SIG-M5 treated with dmso at 0.1 percent for 504 hours (cell line): ENCODE measurements at regions not wholly inside any gene's neighbourhood (a gene's known extent, or its start where the extent isn't known, plus 50 kb on each side); places are given as distances from the start of the nearest gene placed in this dataset.
"Not testable (repeated sequence)": the region's sequence is repeated elsewhere in the genome, so short reads cannot be mapped to it uniquely, and the experiment has no call there.

Experiments
- DNase-seq: peaks from one replicate; lab custom pipeline; 2025; ENCODE audit not compliant: unreplicated experiment; lab: John Stamatoyannopoulos, UW

GRCh38 chr7:34389332-34390078 is 268.5 kb upstream of the NPSR1 start:
- DNase-seq, result no peak

GRCh38 chr7:34390103-34390502 is 267.9 kb upstream of the NPSR1 start:
- no peak for DNase-seq

- no peak for DNase-seq
Observed at GRCh38 chr7:34392972-34393371, 265.0 kb upstream of the NPSR1 start.

- DNase-seq, result no peak
Observed at GRCh38 chr7:34396437-34397064, 261.5 kb upstream of the NPSR1 start.

- DNase-seq, result no peak
Observed at GRCh38 chr7:34401776-34402175, 256.2 kb upstream of the NPSR1 start.

GRCh38 chr7:34406848-34407530 is 251.0 kb upstream of the NPSR1 start:
- no peak for DNase-seq

- DNase-seq, result no peak
Observed at GRCh38 chr7:34407586-34407985, 250.4 kb upstream of the NPSR1 start.

GRCh38 chr7:34417781-34418180 is 240.2 kb upstream of the NPSR1 start:
- no peak for DNase-seq

GRCh38 chr7:34421526-34421925 is 236.5 kb upstream of the NPSR1 start:
- no peak for DNase-seq

- DNase-seq, result no peak
Observed at GRCh38 chr7:34425194-34425593, 232.8 kb upstream of the NPSR1 start.

GRCh38 chr7:34425631-34426384 is 232.2 kb upstream of the NPSR1 start:
- no peak for DNase-seq

GRCh38 chr7:34430456-34430855 is 227.6 kb upstream of the NPSR1 start:
- peak; percentile 41 for DNase-seq

GRCh38 chr7:34438436-34438835 is 219.6 kb upstream of the NPSR1 start:
- no peak for DNase-seq

GRCh38 chr7:34445653-34446052 is 212.4 kb upstream of the NPSR1 start:
- DNase-seq, result no peak

- DNase-seq, result not testable (repeated sequence)
Observed at GRCh38 chr7:34448531-34448930, 209.5 kb upstream of the NPSR1 start.

- DNase-seq, result no peak
Observed at GRCh38 chr7:34449765-34450164, 208.3 kb upstream of the NPSR1 start.

- DNase-seq, result no peak
Observed at GRCh38 chr7:34451183-34451582, 206.8 kb upstream of the NPSR1 start.

GRCh38 chr7:34451923-34452322 is 206.1 kb upstream of the NPSR1 start:
- DNase-seq, result no peak

- DNase-seq, result no peak
Observed at GRCh38 chr7:34452363-34452762, 205.7 kb upstream of the NPSR1 start.

- no peak for DNase-seq
Observed at GRCh38 chr7:34453150-34453549, 204.9 kb upstream of the NPSR1 start.

- DNase-seq, result no peak
Observed at GRCh38 chr7:34454381-34454780, 203.6 kb upstream of the NPSR1 start.
